GM12878 (cell line): ENCODE measurements at regions not wholly inside any gene's neighbourhood (a gene's known extent, or its start where the extent isn't known, plus 50 kb on each side); places are given as distances from the start of the nearest gene placed in this dataset.

Source experiments
- ATAC-seq: fragments of 200-7000 bp; cut with Tn5 transposase; 3 replicates; pipeline ENCODE4 v1.9.1; 2020; ENCODE audit warnings: mild to moderate bottlenecking, moderate library complexity
- BruUV-seq: library from RNA; stranded (reverse); fragments of 400-500 nt; replicated peaks from 2 replicates; lab custom pipeline; 2021; lab: Mats Ljungman, UMichigan
- CTCF ChIA-PET: fragments of 300-600 bp; sonication (Branson Sonifier 250); formaldehyde crosslinking; extraction: SDS; loops from one replicate; lab custom pipeline; 2021; ENCODE audit warnings: inconsistent platforms; lab: Yijun Ruan, JAX
- POLR2A ChIA-PET: fragments of 350-600 bp; formaldehyde crosslinking; extraction: SDS; loops from one replicate; lab custom pipeline; 2021; ENCODE audit warnings: inconsistent platforms; lab: Charles Lee
- RAD21 ChIA-PET: fragments of 300-600 bp; sonication (Branson Sonifier 250); formaldehyde crosslinking; loops from one replicate; lab custom pipeline; 2023; ENCODE audit warnings: antibody characterized with exemption; ENCODE audit not compliant: unreplicated experiment; lab: Charles Lee
- SMC1A ChIA-PET: fragments of 300-600 bp; sonication (Branson Sonifier 250); formaldehyde crosslinking; loops from one replicate; lab custom pipeline; 2023; ENCODE audit not compliant: unreplicated experiment, uncharacterized antibody; lab: Charles Lee
- DNase-seq: peaks from one replicate; pipeline ENCODE4 v3.0.0-alpha.2; 2011; ENCODE audit warnings: low read depth, low spot score
- FAIRE-seq: peaks from 3 replicates; lab custom pipeline; 2011; peaks lifted over from hg19 to GRCh38; lab: Jason Lieb, UNC
- H2AFZ ChIP-seq: 2 replicates; pipeline ENCODE4 v1.6.0; 2011; ENCODE audit warnings: low read depth, low read length, control low read depth; ENCODE audit not compliant: control insufficient read depth
- H3K27ac ChIP-seq: 2 replicates; pipeline ENCODE4 v1.5.1; 2011; ENCODE audit warnings: control low read depth; ENCODE audit not compliant: control insufficient read depth, insufficient read depth
- H3K27me3 ChIP-seq, 2 experiments: replicated peaks in 1 of 2; 2 replicates each; pipeline versions ENCODE4 v1.6.0 to v1.6.1; 2011; ENCODE audit warnings: low read length in 1 of 2; ENCODE audit not compliant: control insufficient read depth in 2 of 2, insufficient read depth in 2 of 2
- H3K36me3 ChIP-seq, 2 experiments: 2 replicates each; pipeline ENCODE4 v1.5.1; 2011; ENCODE audit warnings: low read length in 1 of 2; ENCODE audit not compliant: control insufficient read depth in 2 of 2, insufficient read depth in 2 of 2
- H3K4me1 ChIP-seq: 2 replicates; pipeline ENCODE4 v1.6.1; 2011; ENCODE audit warnings: mild to moderate bottlenecking, low read length, moderate library complexity, mixed read lengths; ENCODE audit not compliant: control insufficient read depth, insufficient read depth
- H3K4me2 ChIP-seq: 2 replicates; pipeline ENCODE4 v1.6.0; 2011; ENCODE audit warnings: control low read depth; ENCODE audit not compliant: control insufficient read depth, insufficient read depth
- H3K4me3 ChIP-seq: fragments of 200-600 bp; sonication (generic); 2 replicates; pipeline ENCODE4 v1.5.1; 2016
- H3K79me2 ChIP-seq: 2 replicates; pipeline ENCODE4 v1.6.0; 2011; ENCODE audit warnings: low read length; ENCODE audit not compliant: control insufficient read depth, insufficient read depth
- H3K9ac ChIP-seq: 2 replicates; pipeline ENCODE4 v1.8.0; 2011; ENCODE audit warnings: low read length, control low read depth, mixed read lengths; ENCODE audit not compliant: control insufficient read depth, insufficient read depth
- H3K9me3 ChIP-seq: replicated peaks from 3 replicates; pipeline ENCODE4 v1.5.1; 2011; ENCODE audit warnings: mild to moderate bottlenecking, low read length; ENCODE audit not compliant: control insufficient read depth, insufficient read depth
- H4K20me1 ChIP-seq: 2 replicates; pipeline ENCODE4 v1.6.0; 2011; ENCODE audit not compliant: control insufficient read depth, insufficient read depth
- SMAD5 ChIP-seq: IDR thresholded peaks from 2 replicates; pipeline ENCODE4 v1.6.1; 2016; ENCODE audit warnings: antibody characterized with exemption, low read depth
- SREBF2 ChIP-seq: IDR thresholded peaks from 2 replicates; pipeline ENCODE4 v1.6.1; 2012; ENCODE audit warnings: mild to moderate bottlenecking, low read length
- whole genome bisulfite sequencing: methylation state at CpG from one replicate; pipeline ENCODE4 v1.1.6; 2016; ENCODE audit warnings: low lambda C conversion rate; ENCODE audit not compliant: insufficient replicate concordance, insufficient coverage; ENCODE audit errors: missing lambda C conversion rate; 5-methylcytosine and 5-hydroxymethylcytosine counted together
- in situ Hi-C: fragments of 300-500 bp; cut with MboI; formaldehyde crosslinking; loops from 9 replicates; pipeline ENCODE4 v1.14.3; 2018; ENCODE audit warnings: mixed read lengths
- intact Hi-C: fragments of 100-400 bp; cut with micrococcal nuclease; formaldehyde crosslinking; loops from one replicate; pipeline ENCODE4 v1.14.2; 2022; ENCODE audit not compliant: unreplicated experiment
- TF ChIP-seq, protein P1 (sequence below), 3 experiments: IDR thresholded peaks in 2 of 3; conservative IDR thresholded peaks in 1 of 3; 2 replicates each; pipeline ENCODE4 v1.5.1; 2011; ENCODE audit warnings: low read depth in 3 of 3, low read length in 3 of 3, mild to moderate bottlenecking in 3 of 3, control low read depth in 2 of 3, moderate library complexity in 2 of 3, inconsistent platforms in 1 of 3, mixed read lengths in 1 of 3; ENCODE audit not compliant: control insufficient read depth in 2 of 3, insufficient read depth in 1 of 3; ENCODE audit errors: extremely low read depth in 1 of 3

DNA sequence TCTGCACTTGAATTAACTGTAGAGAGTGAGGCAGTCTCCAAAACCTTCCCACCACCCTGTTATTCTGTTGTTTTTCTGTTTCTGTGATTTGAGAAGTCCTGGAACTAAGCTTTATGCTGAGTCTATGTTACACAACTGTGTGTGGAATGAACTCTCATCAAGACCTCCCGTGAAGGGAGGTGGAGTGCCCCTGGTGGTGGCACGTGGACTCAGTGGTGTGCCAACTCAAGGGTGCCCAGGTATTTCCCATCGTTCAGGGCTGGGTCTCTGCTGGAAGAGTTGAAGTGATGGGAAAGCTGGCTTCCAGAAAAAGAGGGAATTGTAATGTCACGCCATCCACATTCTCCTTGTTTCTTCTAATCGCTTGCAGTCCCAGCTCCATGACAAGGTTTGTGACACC is 374.2 kb downstream of the SMOC2 start:
- ChIA-PET SMC1A (interaction anchor here (1.4 kb wide), 1 partner anchor 10 kb away, joined by 3 read pairs; no protein-coding TSS in a partner anchor), RAD21 (no interaction called here), CTCF (no interaction called here), POLR2A (no interaction called here)
- no peak for ATAC-seq
- H4K20me1 ChIP-seq, result no peaks in the 10 kb centered on the region
- H3K9me3 ChIP-seq, result no peaks in the 10 kb centered on the region; the same call in 2 of the 3 replicates
- no peaks in the 10 kb centered on the region for H3K79me2 ChIP-seq
- in situ Hi-C loops (no loop called here), intact Hi-C loops (no loop called here)
- WGBS, result 21% methylated on average over 5 of the region's 5 CpGs
- FAIRE-seq, result no peak
- no peaks in the 10 kb centered on the region for H3K36me3 ChIP-seq
- TF ChIP-seq, protein P1, sequence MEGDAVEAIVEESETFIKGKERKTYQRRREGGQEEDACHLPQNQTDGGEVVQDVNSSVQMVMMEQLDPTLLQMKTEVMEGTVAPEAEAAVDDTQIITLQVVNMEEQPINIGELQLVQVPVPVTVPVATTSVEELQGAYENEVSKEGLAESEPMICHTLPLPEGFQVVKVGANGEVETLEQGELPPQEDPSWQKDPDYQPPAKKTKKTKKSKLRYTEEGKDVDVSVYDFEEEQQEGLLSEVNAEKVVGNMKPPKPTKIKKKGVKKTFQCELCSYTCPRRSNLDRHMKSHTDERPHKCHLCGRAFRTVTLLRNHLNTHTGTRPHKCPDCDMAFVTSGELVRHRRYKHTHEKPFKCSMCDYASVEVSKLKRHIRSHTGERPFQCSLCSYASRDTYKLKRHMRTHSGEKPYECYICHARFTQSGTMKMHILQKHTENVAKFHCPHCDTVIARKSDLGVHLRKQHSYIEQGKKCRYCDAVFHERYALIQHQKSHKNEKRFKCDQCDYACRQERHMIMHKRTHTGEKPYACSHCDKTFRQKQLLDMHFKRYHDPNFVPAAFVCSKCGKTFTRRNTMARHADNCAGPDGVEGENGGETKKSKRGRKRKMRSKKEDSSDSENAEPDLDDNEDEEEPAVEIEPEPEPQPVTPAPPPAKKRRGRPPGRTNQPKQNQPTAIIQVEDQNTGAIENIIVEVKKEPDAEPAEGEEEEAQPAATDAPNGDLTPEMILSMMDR (IDR thresholded peaks at IDR 0.05 in 2 of 3, conservative IDR thresholded peaks at IDR 0.05 in 1 of 3; ENCODE audit: control insufficient read depth in 2 of 3, extremely low read depth in 1 of 3, insufficient read depth in 1 of 3, low read depth in 3 of 3, low read length in 3 of 3), result 0 out of 6 replicates have a peak, but pooled peaks of 2 of the 3 experiments have one; percentile 7 to 17
- no peak for TF ChIP-seq SMAD5
- H3K27me3 ChIP-seq, result no peaks in the 10 kb centered on the region
- no peaks in the 10 kb centered on the region for H3K4me1 ChIP-seq
- no peak overlapping the region for H3K9ac ChIP-seq
- no peak overlapping the region for H3K27ac ChIP-seq
- H3K4me2 ChIP-seq, result no peak overlapping the region
- no peak overlapping the region for H2AFZ ChIP-seq
- H3K4me3 ChIP-seq, result no peak overlapping the region
- BruUV-seq, result no TSS peak
- no peak for DNase-seq

GRCh38 chr6:168808232-168808631 is 367.2 kb downstream of the SMOC2 start:
- WGBS, result 30% methylated on average over 6 of the region's 6 CpGs
- ChIA-PET RAD21 (no interaction called here), CTCF (no interaction called here), POLR2A (no interaction called here), SMC1A (no interaction called here)
- Histone ChIP-seq H2AFZ (no peak overlapping the region), H3K4me2 (no peak overlapping the region), H3K27ac (no peak overlapping the region), H3K36me3 (no peaks in the 10 kb centered on the region), H3K9ac (no peak overlapping the region), H3K4me1 (no peaks in the 10 kb centered on the region), H3K4me3 (no peak overlapping the region), H3K9me3 (no peaks in the 10 kb centered on the region), H3K79me2 (no peaks in the 10 kb centered on the region), H4K20me1 (no peaks in the 10 kb centered on the region), H3K27me3 (no peaks in the 10 kb centered on the region)
- FAIRE-seq, result no peak
- BruUV-seq, result no TSS peak
- no peak for ATAC-seq
- no peak for TF ChIP-seq SREBF2
- intact Hi-C loops (no loop called here), in situ Hi-C loops (no loop called here)
- no peak for DNase-seq
